Astrocyte (in vitro differentiated cells and primary cell): ENCODE measurements at regions not wholly inside any gene's neighbourhood (a gene's known extent, or its start where the extent isn't known, plus 50 kb on each side); places are given as distances from the start of the nearest gene placed in this dataset.

Source experiments
- DNase-seq: peaks from one replicate; pipeline ENCODE4 v3.0.0-alpha.2; 2010; ENCODE audit warnings: low read depth
- FAIRE-seq: peaks from 2 replicates; lab custom pipeline; 2011; peaks lifted over from hg19 to GRCh38; lab: Jason Lieb, UNC
- H2AFZ ChIP-seq: 2 replicates; pipeline ENCODE4 v1.6.0; 2012; ENCODE audit warnings: low read depth, low read length, inconsistent platforms
- H3K27ac ChIP-seq: 2 replicates; pipeline ENCODE4 v1.5.1; 2011; ENCODE audit warnings: low read depth, low read length, inconsistent platforms
- H3K27me3 ChIP-seq: 2 replicates; pipeline ENCODE4 v1.6.0; 2011; ENCODE audit warnings: low read length, inconsistent platforms; ENCODE audit not compliant: insufficient read depth
- H3K36me3 ChIP-seq: 2 replicates; pipeline ENCODE4 v1.5.1; 2011; ENCODE audit warnings: low read length, inconsistent platforms; ENCODE audit not compliant: insufficient read depth
- H3K4me1 ChIP-seq: 2 replicates; pipeline ENCODE4 v1.5.1; 2011; ENCODE audit warnings: low read length, inconsistent platforms; ENCODE audit not compliant: insufficient read depth
- H3K4me2 ChIP-seq: 2 replicates; pipeline ENCODE4 v1.6.0; 2012; ENCODE audit warnings: low read length, inconsistent platforms
- H3K4me3 ChIP-seq: 2 replicates; pipeline ENCODE4 v1.5.1; 2011; ENCODE audit warnings: low read depth, mild to moderate bottlenecking, low read length, inconsistent platforms; ENCODE audit not compliant: insufficient read depth
- H3K79me2 ChIP-seq: 2 replicates; pipeline ENCODE4 v1.6.0; 2012; ENCODE audit warnings: mild to moderate bottlenecking, low read length, inconsistent platforms; ENCODE audit not compliant: insufficient read depth
- H3K9ac ChIP-seq: 2 replicates; pipeline ENCODE4 v1.6.0; 2012; ENCODE audit warnings: mild to moderate bottlenecking, low read length, inconsistent platforms
- H3K9me3 ChIP-seq: 2 replicates; pipeline ENCODE4 v1.5.1; 2012; ENCODE audit warnings: low read depth, mild to moderate bottlenecking, low read length, inconsistent platforms; ENCODE audit not compliant: insufficient read depth
- H4K20me1 ChIP-seq: 2 replicates; pipeline ENCODE4 v1.6.0; 2012; ENCODE audit warnings: low read length, inconsistent platforms; ENCODE audit not compliant: insufficient read depth
- H3K27ac Mint-ChIP-seq: one replicate; pipeline ENCODE4 v1.8.0; 2021; ENCODE audit warnings: mild to moderate bottlenecking, mixed read lengths; ENCODE audit not compliant: unreplicated experiment
- H3K27me3 Mint-ChIP-seq: one replicate; pipeline ENCODE4 v1.8.0; 2021; ENCODE audit warnings: low read depth, mixed read lengths; ENCODE audit not compliant: unreplicated experiment
- H3K36me3 Mint-ChIP-seq: one replicate; pipeline ENCODE4 v1.8.0; 2021; ENCODE audit warnings: low read depth, mixed read lengths; ENCODE audit not compliant: unreplicated experiment
- H3K4me1 Mint-ChIP-seq: one replicate; pipeline ENCODE4 v1.8.0; 2021; ENCODE audit warnings: low read depth, mixed read lengths; ENCODE audit not compliant: unreplicated experiment
- H3K4me3 Mint-ChIP-seq: one replicate; pipeline ENCODE4 v1.8.0; 2021; ENCODE audit warnings: mild to moderate bottlenecking, moderate library complexity, mixed read lengths; ENCODE audit not compliant: unreplicated experiment
- H3K9me3 Mint-ChIP-seq: one replicate; pipeline ENCODE4 v1.8.0; 2021; ENCODE audit warnings: mild to moderate bottlenecking, mixed read lengths; ENCODE audit not compliant: unreplicated experiment
- EZH2 ChIP-seq: IDR thresholded peaks from 2 replicates; pipeline ENCODE4 v1.6.1; 2012; ENCODE audit warnings: mild to moderate bottlenecking, low read length, inconsistent platforms; ENCODE audit not compliant: insufficient read depth
- TF ChIP-seq, protein P1 (sequence below): IDR thresholded peaks from 2 replicates; pipeline ENCODE4 v1.5.1; 2011; ENCODE audit warnings: low read depth, mild to moderate bottlenecking, inconsistent platforms, low read length, moderate library complexity; ENCODE audit not compliant: insufficient read depth

DNA sequence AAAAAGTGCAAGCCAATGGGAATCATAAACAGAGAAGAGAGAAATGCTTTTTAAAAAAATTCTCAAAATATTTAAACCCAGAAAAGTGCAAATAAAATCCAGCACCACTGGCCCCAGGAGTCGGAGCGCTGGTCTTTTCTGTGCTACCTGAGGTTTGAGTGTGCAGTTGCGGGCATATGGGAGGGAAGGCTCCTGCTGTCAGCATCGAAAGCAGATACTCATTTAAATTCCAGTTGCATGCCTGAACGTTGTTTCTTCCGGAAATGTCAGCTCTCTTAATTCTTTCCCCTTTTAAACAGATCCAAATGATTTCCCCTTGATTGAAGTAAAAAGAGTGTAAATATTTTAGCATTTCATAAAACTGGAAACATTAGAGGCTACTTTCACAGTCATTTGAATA, 240.5 kb upstream of the GPR26 start:
- Histone ChIP-seq H3K9me3 (no peaks in the 10 kb centered on the region), H2AFZ (no peak overlapping the region), H3K4me1 (no peaks in the 10 kb centered on the region), H3K79me2 (no peaks in the 10 kb centered on the region), H4K20me1 (no peaks in the 10 kb centered on the region), H3K27ac (no peak overlapping the region), H3K9ac (no peak overlapping the region), H3K27me3 (peaks cover 6% of the 10 kb centered on the region), H3K4me2 (no peak overlapping the region), H3K4me3 (no peak overlapping the region), H3K36me3 (no peaks in the 10 kb centered on the region)
- Mint-ChIP-seq H3K36me3 (no peaks in the 10 kb centered on the region), H3K9me3 (no peaks in the 10 kb centered on the region), H3K27ac (no peak overlapping the region), H3K4me1 (no peaks in the 10 kb centered on the region), H3K27me3 (peaks cover 26% of the 10 kb centered on the region), H3K4me3 (no peak overlapping the region)
- DNase-seq: no peak
- TF ChIP-seq, protein P1, sequence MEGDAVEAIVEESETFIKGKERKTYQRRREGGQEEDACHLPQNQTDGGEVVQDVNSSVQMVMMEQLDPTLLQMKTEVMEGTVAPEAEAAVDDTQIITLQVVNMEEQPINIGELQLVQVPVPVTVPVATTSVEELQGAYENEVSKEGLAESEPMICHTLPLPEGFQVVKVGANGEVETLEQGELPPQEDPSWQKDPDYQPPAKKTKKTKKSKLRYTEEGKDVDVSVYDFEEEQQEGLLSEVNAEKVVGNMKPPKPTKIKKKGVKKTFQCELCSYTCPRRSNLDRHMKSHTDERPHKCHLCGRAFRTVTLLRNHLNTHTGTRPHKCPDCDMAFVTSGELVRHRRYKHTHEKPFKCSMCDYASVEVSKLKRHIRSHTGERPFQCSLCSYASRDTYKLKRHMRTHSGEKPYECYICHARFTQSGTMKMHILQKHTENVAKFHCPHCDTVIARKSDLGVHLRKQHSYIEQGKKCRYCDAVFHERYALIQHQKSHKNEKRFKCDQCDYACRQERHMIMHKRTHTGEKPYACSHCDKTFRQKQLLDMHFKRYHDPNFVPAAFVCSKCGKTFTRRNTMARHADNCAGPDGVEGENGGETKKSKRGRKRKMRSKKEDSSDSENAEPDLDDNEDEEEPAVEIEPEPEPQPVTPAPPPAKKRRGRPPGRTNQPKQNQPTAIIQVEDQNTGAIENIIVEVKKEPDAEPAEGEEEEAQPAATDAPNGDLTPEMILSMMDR: no peak
- no peak for TF ChIP-seq EZH2
- no peak for FAIRE-seq

- Histone ChIP-seq H3K27ac (no peak overlapping the region), H3K4me2 (no peak overlapping the region), H3K9ac (no peak overlapping the region), H3K36me3 (no peaks in the 10 kb centered on the region), H3K9me3 (no peaks in the 10 kb centered on the region), H4K20me1 (no peaks in the 10 kb centered on the region), H3K27me3 (peaks cover 6% of the 10 kb centered on the region), H3K4me3 (no peak overlapping the region), H3K4me1 (no peaks in the 10 kb centered on the region), H2AFZ (no peak overlapping the region), H3K79me2 (no peaks in the 10 kb centered on the region)
- DNase-seq: no peak
- H3K36me3 Mint-ChIP-seq: no peaks in the 10 kb centered on the region
- no peaks in the 10 kb centered on the region for H3K9me3 Mint-ChIP-seq
- H3K4me1 Mint-ChIP-seq: no peaks in the 10 kb centered on the region
- peaks cover 18% of the 10 kb centered on the region for H3K27me3 Mint-ChIP-seq
- TF ChIP-seq EZH2: no peak
- TF ChIP-seq, protein P1: no peak
- no peak overlapping the region for H3K27ac Mint-ChIP-seq
- FAIRE-seq: no peak
- no peak overlapping the region for H3K4me3 Mint-ChIP-seq
Observed at GRCh38 chr10:123427165-123427786, 238.9 kb upstream of the GPR26 start.

DNA sequence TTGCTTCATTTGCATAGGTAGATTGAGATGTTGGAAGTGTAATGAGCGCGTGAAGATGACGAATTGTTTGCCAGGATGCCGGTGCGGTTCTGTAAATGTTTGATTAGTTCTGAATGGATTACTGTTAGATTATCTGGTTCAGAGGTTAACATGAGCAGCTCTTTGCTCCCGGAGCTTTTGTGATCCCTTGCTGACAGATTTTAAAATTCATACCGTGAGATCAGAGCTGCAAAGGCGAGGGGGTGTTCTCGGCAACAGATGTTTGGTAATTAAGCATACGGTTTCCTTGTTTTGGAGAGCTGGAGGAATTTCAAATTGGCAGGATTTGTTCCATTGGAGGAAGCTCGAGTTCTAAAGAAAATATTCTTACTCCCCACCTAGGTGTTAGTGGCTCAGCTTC, 237.8 kb upstream of the GPR26 start:
- H3K36me3 Mint-ChIP-seq: no peaks in the 10 kb centered on the region
- H3K79me2 ChIP-seq: no peaks in the 10 kb centered on the region
- H3K4me2 ChIP-seq: no peak overlapping the region
- H3K4me3 ChIP-seq: no peak overlapping the region
- H3K27me3 Mint-ChIP-seq: peaks cover 20% of the 10 kb centered on the region
- H3K9ac ChIP-seq: no peak overlapping the region
- H3K9me3 Mint-ChIP-seq: no peaks in the 10 kb centered on the region
- no peak overlapping the region for H2AFZ ChIP-seq
- H4K20me1 ChIP-seq: no peaks in the 10 kb centered on the region
- TF ChIP-seq EZH2: no peak
- TF ChIP-seq, protein P1: no peak
- no peaks in the 10 kb centered on the region for H3K9me3 ChIP-seq
- H3K4me1 ChIP-seq: no peaks in the 10 kb centered on the region
- H3K36me3 ChIP-seq: no peaks in the 10 kb centered on the region
- peaks cover 6% of the 10 kb centered on the region for H3K27me3 ChIP-seq
- no peak overlapping the region for H3K4me3 Mint-ChIP-seq
- H3K27ac Mint-ChIP-seq: no peak overlapping the region
- FAIRE-seq (no peak), DNase-seq (no peak)
- H3K4me1 Mint-ChIP-seq: no peaks in the 10 kb centered on the region
- no peak overlapping the region for H3K27ac ChIP-seq
